SH-SY5Y (cell line): ENCODE measurements at regions not wholly inside any gene's neighbourhood (a gene's known extent, or its start where the extent isn't known, plus 50 kb on each side); places are given as distances from the start of the nearest gene placed in this dataset.

Experiments used
- GATA2 ChIP-seq: IDR thresholded peaks from 2 replicates; pipeline ENCODE4 v1.6.1; 2011; ENCODE audit warnings: mild to moderate bottlenecking, low read depth, low read length
- GATA3 ChIP-seq: IDR thresholded peaks from 2 replicates; pipeline ENCODE4 v1.6.1; 2011; ENCODE audit warnings: low read depth, mild to moderate bottlenecking, low read length, moderate library complexity

DNA sequence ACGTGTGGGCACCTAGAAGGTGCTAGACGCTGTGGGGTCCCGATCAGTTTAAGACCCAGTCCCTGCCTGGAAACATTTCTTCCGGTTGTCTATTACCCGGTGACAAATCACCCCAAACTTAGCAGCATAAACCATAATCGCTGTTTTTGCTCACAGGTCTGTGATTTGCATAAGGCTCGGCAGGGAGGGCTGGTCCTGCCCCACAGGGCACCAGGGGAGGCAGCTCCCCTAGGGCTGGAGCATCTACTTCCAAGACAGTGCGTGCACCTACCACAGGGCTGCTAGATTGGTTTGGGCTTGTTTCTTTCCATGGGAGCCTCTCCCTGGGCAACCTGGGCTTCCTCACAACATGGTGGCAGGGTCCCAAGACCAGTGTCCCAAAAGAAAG is 214.5 kb upstream of the CIBAR2 start:
- no peak for TF ChIP-seq GATA3

GRCh38 chr16:85327731-85328675 is 215.7 kb upstream of the CIBAR2 start:
- TF ChIP-seq GATA2 = no peak
- no peak for TF ChIP-seq GATA3

DNA sequence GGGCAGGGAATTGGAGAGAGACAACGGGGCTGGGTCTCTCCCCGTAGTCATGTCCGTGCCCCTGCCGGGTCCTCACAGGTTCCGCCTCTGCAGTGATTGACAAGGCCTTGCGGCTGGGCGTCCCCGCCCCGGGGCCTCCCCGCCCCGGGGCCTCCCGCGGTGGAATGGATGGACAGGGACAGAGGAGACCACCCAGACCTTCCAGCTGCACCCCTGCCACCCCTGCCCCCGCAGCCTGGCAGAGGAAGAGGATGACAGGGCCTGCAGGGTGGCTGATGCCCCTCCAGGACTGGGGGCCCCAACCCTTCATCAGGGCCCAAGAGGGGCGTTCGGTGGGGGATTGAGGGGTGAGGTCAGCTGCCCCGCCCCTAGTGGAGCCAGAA is 216.4 kb upstream of the CIBAR2 start:
- TF ChIP-seq GATA2 = no peak
- TF ChIP-seq GATA3 = no peak

GRCh38 chr16:85329059-85329812 is 217.0 kb upstream of the CIBAR2 start:
- TF ChIP-seq GATA2 (no peak), GATA3 (no peak)

GRCh38 chr16:85330006-85330693 is 217.9 kb upstream of the CIBAR2 start:
- TF ChIP-seq GATA2 (no peak), GATA3 (no peak)

- TF ChIP-seq GATA3 = no peak
- no peak for TF ChIP-seq GATA2
Observed at GRCh38 chr16:85330694-85331188, 218.5 kb upstream of the CIBAR2 start.

- no peak for TF ChIP-seq GATA3
- no peak for TF ChIP-seq GATA2
Observed at GRCh38 chr16:85331688-85332087, 219.4 kb upstream of the CIBAR2 start.

DNA sequence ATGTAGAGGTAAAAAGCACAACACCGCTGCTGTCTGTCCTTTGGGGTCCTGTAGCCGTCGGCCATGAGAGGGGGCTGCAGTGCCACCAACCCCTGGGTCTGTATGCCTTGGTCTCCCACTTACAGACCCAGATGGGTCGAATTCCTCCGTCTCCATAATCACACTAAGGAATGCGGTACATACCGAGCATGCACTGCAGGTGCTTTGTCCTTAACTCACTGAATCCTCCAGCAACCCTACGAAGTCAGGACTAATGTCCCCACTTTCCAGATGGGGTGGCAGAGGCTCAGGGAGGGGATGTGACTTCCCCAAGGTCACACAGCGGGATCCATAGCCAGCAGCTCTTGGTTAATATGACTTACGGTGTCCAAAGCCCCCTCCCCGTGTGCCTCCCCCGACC is 219.9 kb upstream of the CIBAR2 start:
- no peak for TF ChIP-seq GATA2
- no peak for TF ChIP-seq GATA3

GRCh38 chr16:85333337-85333736 is 221.1 kb upstream of the CIBAR2 start:
- TF ChIP-seq GATA3 (no peak), GATA2 (no peak)

GRCh38 chr16:85333744-85334640 is 221.7 kb upstream of the CIBAR2 start:
- TF ChIP-seq GATA2 (no peak), GATA3 (no peak)

GRCh38 chr16:85334718-85335583 is 222.7 kb upstream of the CIBAR2 start:
- TF ChIP-seq GATA3 = no peak
- TF ChIP-seq GATA2 = no peak

DNA sequence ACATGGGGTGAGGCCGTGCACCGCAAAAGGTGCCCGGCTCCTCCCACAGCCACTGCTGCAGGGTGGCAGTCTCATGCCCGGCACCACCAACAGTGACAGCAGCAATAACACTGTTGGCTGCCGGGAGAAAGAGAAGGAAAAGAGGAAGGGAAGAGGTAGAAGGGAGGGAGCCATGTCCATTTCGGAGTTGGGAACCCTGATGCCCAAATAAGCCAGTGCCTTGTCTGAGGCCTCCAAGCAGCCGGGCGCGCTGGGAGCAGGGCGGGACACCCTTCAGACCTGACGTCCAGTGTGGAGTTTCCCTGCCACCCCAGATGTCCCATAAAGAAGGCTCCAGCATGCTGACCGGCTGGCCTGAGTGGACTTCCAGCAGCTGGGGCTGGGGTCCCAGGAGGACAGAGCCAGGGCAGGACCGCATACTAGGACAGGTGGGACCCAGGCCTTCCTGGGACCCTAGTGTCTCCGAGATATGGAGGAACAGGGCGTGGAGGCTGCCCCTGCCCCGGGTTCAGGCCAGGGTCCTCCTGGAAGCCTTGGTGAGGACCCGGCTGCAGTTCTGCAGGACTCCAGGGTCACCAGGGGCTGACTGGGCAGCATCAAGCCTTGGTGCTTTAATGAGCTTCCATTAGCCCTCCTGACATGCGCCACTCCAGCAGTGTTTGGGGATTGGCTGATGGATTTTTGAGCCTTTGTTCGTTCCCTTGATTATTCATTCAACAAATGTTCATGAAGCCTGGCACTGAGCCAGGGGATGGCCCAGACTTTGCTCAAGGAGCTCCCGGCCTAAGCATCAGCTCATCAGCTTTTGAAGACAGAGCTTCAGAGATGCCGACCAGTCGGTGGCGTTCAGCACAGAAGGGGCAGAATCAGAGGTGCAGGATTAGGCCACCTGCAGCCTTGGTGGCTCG is 223.6 kb upstream of the CIBAR2 start:
- TF ChIP-seq GATA2 = no peak
- no peak for TF ChIP-seq GATA3
